ENCODE measurements at regions not wholly inside any gene's neighbourhood (a gene's known extent, or its start where the extent isn't known, plus 50 kb on each side); places are given as distances from the start of the nearest gene placed in this dataset.
A peak's percentile ranks its signal among the peaks of the same experiment; 100 is the strongest.

DNA sequence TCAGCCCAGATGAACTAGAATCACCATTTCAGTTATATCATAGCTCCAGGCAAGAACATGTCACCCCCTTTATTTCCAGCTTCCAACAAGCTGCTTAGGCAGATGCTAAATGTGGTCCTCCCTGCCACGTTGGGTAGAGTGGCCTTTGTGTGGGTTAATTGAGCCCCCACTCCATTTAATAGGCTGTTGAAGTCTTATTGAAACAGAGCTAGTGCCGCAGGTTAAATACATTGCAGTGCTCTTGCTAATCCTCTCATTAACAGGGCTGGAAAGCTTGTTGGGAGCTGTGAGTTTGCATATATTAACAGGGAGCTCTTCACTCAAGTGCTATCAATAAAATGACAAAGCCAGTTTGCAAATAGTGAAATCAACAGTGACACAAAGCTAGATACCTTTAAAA lies 248.4 kb upstream of the CMC1 start:
- Histone ChIP-seq H3K27me3 (ENCODE audit: control insufficient read depth in 1 of 2, insufficient read depth in 2 of 2, low read length in 2 of 2) (no peaks in the 10 kb centered on the region), H3K36me3 (ENCODE audit: insufficient read depth, low read length) (no peaks in the 10 kb centered on the region), H3K27ac (ENCODE audit: low read depth in 1 of 2, low read length in 2 of 2) (no peak overlapping the region), H3K9me3 (ENCODE audit: control insufficient read depth in 1 of 2, insufficient read depth in 1 of 2, low read length in 2 of 2) (no peaks in the 10 kb centered on the region), H3K4me3 (ENCODE audit: low read length) (no peak overlapping the region), H3K4me1 (ENCODE audit: insufficient read depth, low read length) (no peaks in the 10 kb centered on the region)
- no peaks in the 10 kb centered on the region for H3K4me1 Mint-ChIP-seq (ENCODE audit: low read depth)
- CTCF ChIA-PET = no interaction called here
- no peak overlapping the region for H3K27ac Mint-ChIP-seq
- intact Hi-C loops (cut with DNase I, micrococcal nuclease) = no loop called here
- H3K9me3 Mint-ChIP-seq = peaks cover 1% of the 10 kb centered on the region
- POLR2A ChIA-PET = no interaction called here
- DNase-seq = no peak
- TF ChIP-seq, protein P1, sequence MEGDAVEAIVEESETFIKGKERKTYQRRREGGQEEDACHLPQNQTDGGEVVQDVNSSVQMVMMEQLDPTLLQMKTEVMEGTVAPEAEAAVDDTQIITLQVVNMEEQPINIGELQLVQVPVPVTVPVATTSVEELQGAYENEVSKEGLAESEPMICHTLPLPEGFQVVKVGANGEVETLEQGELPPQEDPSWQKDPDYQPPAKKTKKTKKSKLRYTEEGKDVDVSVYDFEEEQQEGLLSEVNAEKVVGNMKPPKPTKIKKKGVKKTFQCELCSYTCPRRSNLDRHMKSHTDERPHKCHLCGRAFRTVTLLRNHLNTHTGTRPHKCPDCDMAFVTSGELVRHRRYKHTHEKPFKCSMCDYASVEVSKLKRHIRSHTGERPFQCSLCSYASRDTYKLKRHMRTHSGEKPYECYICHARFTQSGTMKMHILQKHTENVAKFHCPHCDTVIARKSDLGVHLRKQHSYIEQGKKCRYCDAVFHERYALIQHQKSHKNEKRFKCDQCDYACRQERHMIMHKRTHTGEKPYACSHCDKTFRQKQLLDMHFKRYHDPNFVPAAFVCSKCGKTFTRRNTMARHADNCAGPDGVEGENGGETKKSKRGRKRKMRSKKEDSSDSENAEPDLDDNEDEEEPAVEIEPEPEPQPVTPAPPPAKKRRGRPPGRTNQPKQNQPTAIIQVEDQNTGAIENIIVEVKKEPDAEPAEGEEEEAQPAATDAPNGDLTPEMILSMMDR (IDR thresholded peaks at IDR 0.05) = no peak
- peaks cover 3% of the 10 kb centered on the region for H3K27me3 Mint-ChIP-seq
- no peaks in the 10 kb centered on the region for H3K36me3 Mint-ChIP-seq (ENCODE audit: low read depth)
- no peak for ATAC-seq (ENCODE audit: poor library complexity)
- H3K4me3 Mint-ChIP-seq = no peak overlapping the region

DNA sequence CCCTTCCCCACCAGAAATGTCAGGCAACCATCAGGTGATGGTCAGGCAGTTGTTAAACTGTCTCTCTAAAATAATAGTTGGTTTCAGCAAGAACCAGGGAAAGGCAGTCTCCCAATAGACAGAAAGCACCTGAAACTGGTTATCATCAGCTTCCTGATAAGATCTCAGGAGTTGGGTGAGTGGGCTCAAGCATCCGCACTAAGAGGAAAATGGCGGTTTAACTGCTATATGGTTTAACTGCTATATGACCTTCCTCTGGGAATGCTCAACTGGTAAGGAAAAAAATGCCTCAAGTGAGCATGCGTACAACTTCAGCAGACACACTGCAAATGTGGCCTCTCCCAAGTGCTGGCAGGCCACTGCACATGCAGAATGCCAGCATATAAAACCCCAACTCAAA lies 240.8 kb upstream of the CMC1 start:
- CTCF ChIA-PET = no interaction called here

GRCh38 chr3:28008235-28008634 lies 233.2 kb upstream of the CMC1 start:
- Histone ChIP-seq H3K36me3 (ENCODE audit: insufficient read depth, low read length) (no peaks in the 10 kb centered on the region), H3K27me3 (ENCODE audit: control insufficient read depth in 1 of 2, insufficient read depth in 2 of 2, low read length in 2 of 2) (no peaks in the 10 kb centered on the region), H3K4me1 (ENCODE audit: insufficient read depth, low read length) (no peaks in the 10 kb centered on the region), H3K9me3 (ENCODE audit: control insufficient read depth in 1 of 2, insufficient read depth in 1 of 2, low read length in 2 of 2) (peaks cover 3 to 6% of the 10 kb centered on the region in 2 experiments), H3K4me3 (ENCODE audit: low read length) (no peak overlapping the region), H3K27ac (ENCODE audit: low read depth in 1 of 2, low read length in 2 of 2) (no peak overlapping the region)
- peak in 1 of 14 experiments; percentile 23 for DNase-seq
- POLR2A ChIA-PET = no interaction called here
- Mint-ChIP-seq H3K27me3 (no peaks in the 10 kb centered on the region), H3K9me3 (peaks cover 3% of the 10 kb centered on the region), H3K36me3 (ENCODE audit: low read depth) (no peaks in the 10 kb centered on the region), H3K4me1 (ENCODE audit: low read depth) (no peaks in the 10 kb centered on the region), H3K4me3 (no peak overlapping the region), H3K27ac (no peak overlapping the region)
- CTCF ChIA-PET = no interaction called here
- TF ChIP-seq, protein P1 (IDR thresholded peaks at IDR 0.05) = no peak
- intact Hi-C loops (cut with DNase I, micrococcal nuclease) = no loop called here
- no peak for ATAC-seq (ENCODE audit: poor library complexity)

More for the DNA sequence above, 240.8 kb upstream of the CMC1 start:
- H3K4me3 ChIP-seq (ENCODE audit: low read length) = no peak overlapping the region
- ATAC-seq (ENCODE audit: poor library complexity) (no peak), DNase-seq (no peak)
- H3K27ac Mint-ChIP-seq = no peak overlapping the region
- no peaks in the 10 kb centered on the region for H3K27me3 Mint-ChIP-seq
- peaks cover 7% of the 10 kb centered on the region for H3K9me3 Mint-ChIP-seq
- H3K4me1 Mint-ChIP-seq (ENCODE audit: low read depth) = no peaks in the 10 kb centered on the region
- POLR2A ChIA-PET = no interaction called here
- TF ChIP-seq, protein P1 (IDR thresholded peaks at IDR 0.05) = no peak
- no peaks in the 10 kb centered on the region for H3K27me3 ChIP-seq (ENCODE audit: control insufficient read depth in 1 of 2, insufficient read depth in 2 of 2, low read length in 2 of 2)
- peaks cover 5 to 9% of the 10 kb centered on the region in 2 experiments for H3K9me3 ChIP-seq (ENCODE audit: control insufficient read depth in 1 of 2, insufficient read depth in 1 of 2, low read length in 2 of 2)
- no peaks in the 10 kb centered on the region for H3K36me3 ChIP-seq (ENCODE audit: insufficient read depth, low read length)
- intact Hi-C loops (cut with DNase I, micrococcal nuclease) = no loop called here
- H3K4me1 ChIP-seq (ENCODE audit: insufficient read depth, low read length) = no peaks in the 10 kb centered on the region
- H3K27ac ChIP-seq (ENCODE audit: low read depth in 1 of 2, low read length in 2 of 2) = no peak overlapping the region
- no peak overlapping the region for H3K4me3 Mint-ChIP-seq
- peaks cover 5% of the 10 kb centered on the region for H3K36me3 Mint-ChIP-seq (ENCODE audit: low read depth)
